Choroid plexus epithelial cell (primary cell): ENCODE measurements at regions not wholly inside any gene's neighbourhood (a gene's known extent, or its start where the extent isn't known, plus 50 kb on each side); places are given as distances from the start of the nearest gene placed in this dataset.

Experiments used
- DNase-seq: peaks from one replicate; pipeline ENCODE4 v3.0.0-alpha.2; 2010; ENCODE audit warnings: low read depth
- H3K4me3 ChIP-seq: 2 replicates; pipeline ENCODE4 v1.5.1; 2011; ENCODE audit warnings: low read depth, mild to moderate bottlenecking, control low read depth, low read length, moderate library complexity
- CTCF ChIP-seq: conservative IDR thresholded peaks from 2 replicates; pipeline ENCODE4 v1.5.1; 2011; ENCODE audit warnings: low read depth, mild to moderate bottlenecking, control low read depth, inconsistent platforms, low read length, moderate library complexity

DNA sequence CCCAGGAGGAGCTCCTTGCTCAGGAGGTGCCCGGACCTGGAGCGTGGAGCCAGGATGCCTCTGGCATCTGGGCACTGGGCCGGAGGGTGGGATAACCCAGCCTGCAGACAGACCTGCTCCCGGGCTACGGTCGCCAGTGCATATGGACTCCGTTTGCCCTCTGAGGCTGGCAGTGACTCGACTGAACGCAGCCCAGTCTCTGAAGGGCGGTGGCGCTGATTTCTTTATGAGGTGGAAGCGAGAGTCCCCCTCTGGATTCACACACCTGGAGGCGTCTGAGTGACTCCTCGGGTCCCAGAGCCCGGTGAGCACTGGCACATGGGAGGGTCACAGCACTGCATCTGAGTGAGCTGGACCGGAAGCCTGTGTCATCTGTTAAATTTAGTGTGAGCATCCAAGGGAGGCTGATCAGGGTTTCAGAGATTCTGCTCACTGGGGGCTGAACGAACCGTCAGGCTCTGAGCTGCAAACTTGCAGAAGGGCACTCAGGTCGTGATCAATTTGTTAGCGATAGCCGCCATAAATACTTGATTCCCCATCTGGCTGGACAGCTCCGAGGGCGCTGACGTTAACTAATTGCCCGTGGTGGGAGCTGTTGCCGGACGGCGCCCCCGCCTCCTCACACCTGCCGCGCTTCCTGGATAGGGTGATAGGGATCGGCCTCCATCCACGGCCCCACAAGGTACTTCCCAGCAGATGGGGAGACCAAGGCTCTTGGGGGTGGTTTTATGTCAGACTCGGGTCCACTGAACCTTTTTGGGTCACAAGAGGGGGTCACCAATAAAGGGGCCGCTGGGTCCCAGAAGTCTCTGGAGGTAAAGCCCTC is 60.7 kb upstream of the TTC34 start:
- H3K4me3 ChIP-seq = no peak overlapping the region
- TF ChIP-seq CTCF = no peak
- DNase-seq = no peak

DNA sequence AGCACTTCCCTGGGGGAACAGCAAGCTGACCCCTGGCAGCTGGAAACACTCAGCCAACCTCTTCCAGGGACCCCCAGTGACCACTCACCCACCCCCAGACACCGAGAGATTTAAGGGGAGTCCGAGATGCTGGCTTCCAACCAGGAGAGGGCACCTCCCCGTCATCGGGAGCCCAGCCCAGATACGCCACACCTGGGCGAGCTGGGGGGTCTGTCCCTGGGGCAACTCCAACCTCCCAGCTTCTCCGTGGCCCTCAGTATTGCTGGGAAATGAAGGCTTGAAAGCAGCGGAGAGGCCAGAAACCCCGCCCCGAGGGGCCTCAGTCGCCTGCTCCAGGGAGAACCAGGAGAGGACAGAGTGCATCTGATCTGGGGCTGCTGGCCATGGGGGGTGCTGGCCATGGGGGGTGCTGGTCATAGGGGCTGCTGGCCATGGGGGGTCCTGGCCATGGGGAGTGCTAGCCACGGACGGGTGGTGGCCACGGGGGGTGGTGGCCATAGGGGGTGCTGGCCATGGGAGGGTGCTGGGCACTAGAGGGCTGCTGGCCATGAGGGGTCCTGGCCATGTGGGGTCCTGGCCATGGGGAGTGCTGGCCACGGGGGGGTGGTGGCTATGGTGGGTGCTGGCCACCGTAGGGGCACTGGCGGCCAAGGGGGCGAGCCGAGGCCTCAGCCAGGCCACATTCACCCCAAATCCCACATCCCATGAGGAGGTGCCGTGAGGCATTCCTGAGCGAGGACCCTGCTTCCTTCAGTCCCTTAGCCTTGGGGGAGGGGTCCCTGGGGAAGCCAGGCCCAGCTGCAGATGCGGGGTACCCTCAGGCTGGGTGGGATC is 61.5 kb upstream of the TTC34 start:
- no peak overlapping the region for H3K4me3 ChIP-seq
- TF ChIP-seq CTCF = no peak
- no peak for DNase-seq

GRCh38 chr1:2863648-2863963 is 62.1 kb upstream of the TTC34 start:
- DNase-seq = no peak

DNA sequence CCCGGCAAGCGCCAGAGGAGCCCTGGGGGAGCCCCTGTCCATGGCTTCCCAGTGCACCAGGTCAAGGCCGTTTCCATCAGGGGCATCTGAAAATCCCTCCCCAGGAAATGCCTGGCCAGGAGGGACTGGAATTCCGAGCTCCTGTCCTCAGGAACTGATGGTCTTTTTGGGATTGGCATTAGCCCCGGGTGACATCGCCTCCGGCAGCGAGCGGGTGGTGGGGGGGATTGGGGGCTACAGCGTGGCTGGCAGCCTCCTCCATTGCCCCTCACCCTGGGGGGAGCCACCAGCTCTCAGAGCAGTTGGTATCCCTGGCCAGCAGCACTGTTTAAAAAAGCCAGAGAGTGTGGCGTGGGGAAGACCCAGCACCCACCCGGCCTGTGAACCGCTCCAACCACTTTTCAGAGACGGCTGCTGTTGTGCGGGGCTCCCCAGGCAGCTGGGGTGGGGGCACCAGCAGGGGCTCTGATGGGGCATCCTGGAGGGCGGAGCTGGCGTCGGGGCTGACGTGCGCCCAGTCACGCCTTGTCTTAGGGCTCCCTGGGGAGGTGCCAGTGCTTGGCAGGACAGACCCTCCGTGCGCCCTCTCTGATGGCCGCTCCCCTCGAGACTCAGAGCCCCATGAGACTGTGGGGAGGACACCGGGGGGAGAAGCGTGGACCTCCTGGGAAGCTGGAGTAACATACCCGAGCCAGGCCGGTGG is 62.9 kb upstream of the TTC34 start:
- no peak for TF ChIP-seq CTCF
- no peak overlapping the region for H3K4me3 ChIP-seq
- no peak for DNase-seq

More at GRCh38 chr1:2863648-2863963, 62.1 kb upstream of the TTC34 start:
- TF ChIP-seq CTCF = no peak
- no peak overlapping the region for H3K4me3 ChIP-seq

GRCh38 chr1:2865000-2865399 is 63.5 kb upstream of the TTC34 start:
- no peak for TF ChIP-seq CTCF
- DNase-seq = no peak
- no peak overlapping the region for H3K4me3 ChIP-seq

GRCh38 chr1:2865571-2866421 is 64.3 kb upstream of the TTC34 start:
- DNase-seq = no peak
- TF ChIP-seq CTCF = no peak
- no peak overlapping the region for H3K4me3 ChIP-seq
